CD8-positive, alpha-beta memory T cell (primary cell): ENCODE measurements at regions not wholly inside any gene's neighbourhood (a gene's known extent, or its start where the extent isn't known, plus 50 kb on each side); places are given as distances from the start of the nearest gene placed in this dataset.
A peak's percentile ranks its signal among the peaks of the same experiment; 100 is the strongest.

Experiments used
- CTCF ChIA-PET: fragments of 350-600 bp; sonication (Branson Sonifier 250); formaldehyde crosslinking; loops from one replicate; lab custom pipeline; 2021; ENCODE audit warnings: antibody characterized with exemption; lab: Charles Lee
- POLR2A ChIA-PET: fragments of 350-600 bp; sonication (Branson Sonifier 250); formaldehyde crosslinking; loops from one replicate; lab custom pipeline; 2021; ENCODE audit warnings: antibody characterized with exemption; lab: Charles Lee
- DNase-seq, 5 donors: peaks; one replicate each; pipeline versions ENCODE4 v3.0.0 to v3.0.0-alpha.2; 2020 to 2022; ENCODE audit warnings: mixed read lengths in 1 of 5
- H3K27ac ChIP-seq: one replicate; pipeline ENCODE4 v1.7.0; 2013; ENCODE audit warnings: low read depth, mild to moderate bottlenecking, low read length, moderate library complexity
- H3K27me3 ChIP-seq: 2 replicates; pipeline ENCODE4 v1.7.0; 2013; ENCODE audit warnings: low read length, mild to moderate bottlenecking; ENCODE audit not compliant: insufficient read depth, poor library complexity, severe bottlenecking
- H3K36me3 ChIP-seq: 2 replicates; pipeline ENCODE4 v1.7.0; 2013; ENCODE audit warnings: mild to moderate bottlenecking, low read length, moderate library complexity; ENCODE audit not compliant: insufficient read depth
- H3K4me1 ChIP-seq: 2 replicates; pipeline ENCODE4 v1.7.0; 2013; ENCODE audit warnings: mild to moderate bottlenecking, low read length, moderate library complexity; ENCODE audit not compliant: insufficient read depth
- H3K4me3 ChIP-seq: 2 replicates; pipeline ENCODE4 v1.7.0; 2013; ENCODE audit warnings: mild to moderate bottlenecking, low read length
- H3K9me3 ChIP-seq: 2 replicates; pipeline ENCODE4 v1.7.0; 2013; ENCODE audit warnings: mild to moderate bottlenecking, low read length
- H3K27ac Mint-ChIP-seq, 8 donors: one replicate each; pipeline ENCODE4 v1.8.0; 2020 to 2021; ENCODE audit warnings: mixed read lengths in 8 of 8, mild to moderate bottlenecking in 6 of 8, inconsistent platforms in 3 of 8, moderate library complexity in 3 of 8
- H3K27me3 Mint-ChIP-seq, 2 donors: one replicate each; pipeline ENCODE4 v1.8.0; 2020 to 2021; ENCODE audit warnings: mixed read lengths in 2 of 2, mild to moderate bottlenecking in 1 of 2, moderate library complexity in 1 of 2
- H3K36me3 Mint-ChIP-seq, 3 donors: one replicate each; pipeline ENCODE4 v1.8.0; 2020 to 2021; ENCODE audit warnings: mixed read lengths in 3 of 3, inconsistent platforms in 1 of 3, mild to moderate bottlenecking in 1 of 3
- H3K4me1 Mint-ChIP-seq, 3 donors: one replicate each; pipeline ENCODE4 v1.8.0; 2020 to 2021; ENCODE audit warnings: mixed read lengths in 3 of 3, inconsistent platforms in 1 of 3, mild to moderate bottlenecking in 1 of 3
- H3K4me3 Mint-ChIP-seq, 7 donors: one replicate each; pipeline ENCODE4 v1.8.0; 2020 to 2021; ENCODE audit warnings: mixed read lengths in 7 of 7, mild to moderate bottlenecking in 6 of 7, moderate library complexity in 4 of 7, inconsistent platforms in 2 of 7
- H3K9me3 Mint-ChIP-seq, 5 donors: one replicate each; pipeline ENCODE4 v1.8.0; 2020 to 2022; ENCODE audit warnings: mixed read lengths in 5 of 5, mild to moderate bottlenecking in 3 of 5, moderate library complexity in 2 of 5, inconsistent platforms in 1 of 5

- H3K9me3 Mint-ChIP-seq: no peaks in the 10 kb centered on the region
- peaks cover 5 to 12% of the 10 kb centered on the region in 2 donors for H3K27me3 Mint-ChIP-seq
- DNase-seq: no peak
- Histone ChIP-seq H3K27me3 (no peaks in the 10 kb centered on the region), H3K36me3 (no peaks in the 10 kb centered on the region), H3K4me3 (no peak overlapping the region), H3K27ac (no peak overlapping the region), H3K9me3 (no peaks in the 10 kb centered on the region), H3K4me1 (no peaks in the 10 kb centered on the region)
- no peaks in the 10 kb centered on the region for H3K36me3 Mint-ChIP-seq
- ChIA-PET CTCF (interaction anchor here (0.6 kb wide), 1 partner anchor 741 kb away, joined by 3 read pairs; no protein-coding TSS in a partner anchor), POLR2A (no interaction called here)
- no peak overlapping the region for H3K4me3 Mint-ChIP-seq
- H3K4me1 Mint-ChIP-seq: no peaks in the 10 kb centered on the region
- no peak overlapping the region for H3K27ac Mint-ChIP-seq
Measured at GRCh38 chr7:3210531-3210930, 90.5 kb upstream of the SDK1 start.

GRCh38 chr7:3214090-3214413 is 87.0 kb upstream of the SDK1 start:
- Histone ChIP-seq H3K4me3 (no peak overlapping the region), H3K27me3 (no peaks in the 10 kb centered on the region), H3K9me3 (no peaks in the 10 kb centered on the region), H3K4me1 (no peaks in the 10 kb centered on the region), H3K36me3 (no peaks in the 10 kb centered on the region), H3K27ac (no peak overlapping the region)
- H3K36me3 Mint-ChIP-seq: peaks cover 0 to 2% (median 0%) of the 10 kb centered on the region in 3 donors
- no peak for DNase-seq
- H3K9me3 Mint-ChIP-seq: no peaks in the 10 kb centered on the region
- no peak overlapping the region for H3K27ac Mint-ChIP-seq
- H3K27me3 Mint-ChIP-seq: peaks cover 2 to 33% of the 10 kb centered on the region in 2 donors
- no peak overlapping the region for H3K4me3 Mint-ChIP-seq
- H3K4me1 Mint-ChIP-seq: peaks cover 0 to 6% (median 4%) of the 10 kb centered on the region in 3 donors
- ChIA-PET CTCF (no interaction called here), POLR2A (no interaction called here)

- Histone ChIP-seq H3K9me3 (no peaks in the 10 kb centered on the region), H3K4me3 (no peak overlapping the region), H3K27me3 (no peaks in the 10 kb centered on the region), H3K36me3 (no peaks in the 10 kb centered on the region), H3K4me1 (no peaks in the 10 kb centered on the region), H3K27ac (no peak overlapping the region)
- no peak for DNase-seq
- peaks cover 2 to 45% of the 10 kb centered on the region in 2 donors for H3K27me3 Mint-ChIP-seq
- POLR2A ChIA-PET: no interaction called here
- peak overlapping the region in 1 of 8 donors; percentile 54 for H3K27ac Mint-ChIP-seq
- H3K4me3 Mint-ChIP-seq: no peak overlapping the region
- peaks cover 0 to 2% (median 0%) of the 10 kb centered on the region in 3 donors for H3K36me3 Mint-ChIP-seq
- peaks cover 0 to 6% (median 4%) of the 10 kb centered on the region in 3 donors for H3K4me1 Mint-ChIP-seq
- CTCF ChIA-PET: no interaction called here
- no peaks in the 10 kb centered on the region for H3K9me3 Mint-ChIP-seq
Measured at GRCh38 chr7:3215624-3216585, 85.1 kb upstream of the SDK1 start.

GRCh38 chr7:3217166-3217565 is 83.9 kb upstream of the SDK1 start:
- Histone ChIP-seq H3K9me3 (no peaks in the 10 kb centered on the region), H3K4me3 (no peak overlapping the region), H3K4me1 (no peaks in the 10 kb centered on the region), H3K36me3 (no peaks in the 10 kb centered on the region), H3K27ac (no peak overlapping the region), H3K27me3 (no peaks in the 10 kb centered on the region)
- Mint-ChIP-seq H3K27ac (no peak overlapping the region), H3K27me3 (peaks cover 2 to 48% of the 10 kb centered on the region in 2 donors), H3K4me1 (peaks cover 0 to 6% (median 4%) of the 10 kb centered on the region in 3 donors), H3K36me3 (peaks cover 0 to 2% (median 0%) of the 10 kb centered on the region in 3 donors), H3K9me3 (no peaks in the 10 kb centered on the region), H3K4me3 (no peak overlapping the region)
- ChIA-PET CTCF (no interaction called here), POLR2A (no interaction called here)
- DNase-seq: no peak

GRCh38 chr7:3218411-3219225 is 82.4 kb upstream of the SDK1 start:
- Histone ChIP-seq H3K27ac (no peak overlapping the region), H3K9me3 (no peaks in the 10 kb centered on the region), H3K4me1 (no peaks in the 10 kb centered on the region), H3K4me3 (no peak overlapping the region), H3K36me3 (no peaks in the 10 kb centered on the region), H3K27me3 (no peaks in the 10 kb centered on the region)
- Mint-ChIP-seq H3K27ac (peak overlapping the region in 2 of 8 donors; percentile 5 to 32), H3K27me3 (peaks cover 8 to 53% of the 10 kb centered on the region in 2 donors), H3K36me3 (peaks cover 0 to 2% (median 0%) of the 10 kb centered on the region in 3 donors), H3K9me3 (no peaks in the 10 kb centered on the region), H3K4me1 (peaks cover 0 to 6% (median 4%) of the 10 kb centered on the region in 3 donors), H3K4me3 (no peak overlapping the region)
- ChIA-PET POLR2A (no interaction called here), CTCF (interaction anchor here (0.9 kb wide), 1 partner anchor 82 kb away, joined by 3 read pairs; the partner anchor contains the start of gene SDK1)
- no peak for DNase-seq

GRCh38 chr7:3229904-3230470 is 71.1 kb upstream of the SDK1 start:
- Histone ChIP-seq H3K9me3 (no peaks in the 10 kb centered on the region), H3K27me3 (no peaks in the 10 kb centered on the region), H3K36me3 (no peaks in the 10 kb centered on the region), H3K4me1 (no peaks in the 10 kb centered on the region), H3K27ac (no peak overlapping the region), H3K4me3 (no peak overlapping the region)
- peaks cover 0 to 4% (median 2%) of the 10 kb centered on the region in 5 donors for H3K9me3 Mint-ChIP-seq
- ChIA-PET CTCF (no interaction called here), POLR2A (no interaction called here)
- peaks cover 0 to 16% (median 8%) of the 10 kb centered on the region in 3 donors for H3K4me1 Mint-ChIP-seq
- H3K27me3 Mint-ChIP-seq: peaks cover 12 to 32% of the 10 kb centered on the region in 2 donors
- peaks cover 0 to 7% (median 0%) of the 10 kb centered on the region in 3 donors for H3K36me3 Mint-ChIP-seq
- DNase-seq: no peak
- no peak overlapping the region for H3K27ac Mint-ChIP-seq
- no peak overlapping the region for H3K4me3 Mint-ChIP-seq

- CTCF ChIA-PET: no interaction called here
Measured at GRCh38 chr7:3230908-3231307, 70.1 kb upstream of the SDK1 start.

More at GRCh38 chr7:3230908-3231307, 70.1 kb upstream of the SDK1 start:
- no peaks in the 10 kb centered on the region for H3K4me1 ChIP-seq
- Mint-ChIP-seq H3K4me3 (no peak overlapping the region), H3K4me1 (peaks cover 0 to 16% (median 8%) of the 10 kb centered on the region in 3 donors), H3K27me3 (peaks cover 12 to 34% of the 10 kb centered on the region in 2 donors), H3K36me3 (peaks cover 0 to 15% (median 0%) of the 10 kb centered on the region in 3 donors), H3K9me3 (peaks cover 0 to 11% (median 6%) of the 10 kb centered on the region in 5 donors), H3K27ac (peak overlapping the region in 1 of 8 donors; percentile 4)
- H3K36me3 ChIP-seq: no peaks in the 10 kb centered on the region
- H3K27me3 ChIP-seq: no peaks in the 10 kb centered on the region
- no peak overlapping the region for H3K4me3 ChIP-seq
- no peak for DNase-seq
- peaks cover 1% of the 10 kb centered on the region for H3K9me3 ChIP-seq
- H3K27ac ChIP-seq: no peak overlapping the region
- POLR2A ChIA-PET: no interaction called here
